IPS-NIHi11 (cell line): ENCODE measurements at regions not wholly inside any gene's neighbourhood (a gene's known extent, or its start where the extent isn't known, plus 50 kb on each side); places are given as distances from the start of the nearest gene placed in this dataset.

ENCODE experiments used
- DNase-seq: peaks from one replicate; pipeline ENCODE4 v3.0.0; 2012; ENCODE audit warnings: mixed read lengths, low spot score

DNA sequence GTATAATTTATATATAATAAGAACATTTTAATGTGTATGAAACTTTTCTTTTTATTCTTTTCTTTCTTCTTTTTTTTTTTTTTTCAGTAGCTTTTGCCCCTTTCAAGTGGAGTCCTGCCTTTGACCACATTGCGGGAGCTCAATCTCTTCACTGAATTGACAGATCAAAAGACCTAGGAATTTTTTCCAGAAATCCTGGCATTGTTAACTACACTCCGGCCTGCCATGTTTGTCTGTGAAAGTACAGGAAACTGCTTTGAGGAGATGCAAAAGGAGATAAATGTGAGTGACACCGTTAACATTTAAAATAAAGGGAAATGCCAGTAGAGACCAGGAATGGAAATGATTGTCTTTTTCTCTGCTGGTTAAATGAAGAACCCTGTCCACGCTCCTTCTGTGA, 159.3 kb upstream of the VCX3A start:
- DNase-seq = no peak

DNA sequence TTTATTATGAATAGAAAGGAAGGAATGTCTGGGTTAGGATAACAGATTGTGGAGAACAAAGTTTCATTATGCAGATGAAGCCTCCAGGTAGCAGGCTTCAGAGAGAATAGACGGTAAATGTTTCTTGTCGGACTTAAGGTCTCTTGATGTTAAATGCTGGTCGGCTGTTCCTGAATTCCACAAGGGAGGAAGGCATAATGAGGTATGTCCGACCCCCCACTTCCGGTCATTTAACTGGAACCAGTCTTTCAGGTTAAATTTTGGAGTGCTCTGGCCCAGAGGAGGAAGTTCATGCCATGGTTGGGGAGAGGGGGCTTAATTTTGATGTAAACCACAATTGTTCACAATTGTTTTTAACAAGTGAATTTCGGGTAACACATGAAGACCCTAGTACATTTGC, 158.1 kb upstream of the VCX3A start:
- no peak for DNase-seq

DNA sequence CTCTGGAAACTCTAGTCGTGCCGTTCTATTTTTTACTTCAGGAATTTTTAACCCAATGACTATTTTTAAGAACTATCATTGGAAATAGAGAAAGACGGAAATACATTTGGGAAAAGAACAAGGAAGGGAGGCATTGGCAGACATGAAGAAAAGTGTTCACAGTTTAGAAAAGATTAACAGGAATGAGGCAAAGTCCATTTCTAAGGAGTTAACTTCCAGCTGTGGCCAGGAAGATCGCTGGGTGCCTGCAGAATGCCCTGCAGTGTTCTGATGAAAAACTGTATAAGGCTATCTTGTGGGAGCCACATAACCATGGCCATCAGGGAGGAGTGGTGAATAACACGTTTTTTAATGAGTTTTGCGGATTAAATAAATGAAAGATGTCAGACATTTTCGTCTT, 150.6 kb upstream of the VCX3A start:
- no peak for DNase-seq

DNA sequence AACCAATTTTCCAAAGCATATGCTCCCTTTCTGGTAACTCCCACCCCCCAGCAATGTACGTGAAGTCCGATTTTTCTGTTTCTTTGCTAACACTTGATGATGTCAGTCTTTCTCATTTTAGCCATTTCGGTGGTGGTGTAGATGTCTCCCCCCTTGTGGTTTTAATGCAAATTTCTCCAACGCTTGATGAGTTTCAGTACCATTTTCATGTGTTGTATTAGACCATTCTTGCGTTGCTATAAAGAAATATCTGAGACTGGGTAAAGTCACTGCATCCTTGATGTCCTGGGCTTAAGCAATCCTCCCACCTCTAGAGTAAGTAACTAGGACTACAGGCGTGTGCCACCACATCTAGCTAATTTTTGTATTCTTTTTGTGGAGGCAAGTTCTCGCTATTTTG, 148.4 kb upstream of the VCX3A start:
- DNase-seq = no peak

DNA sequence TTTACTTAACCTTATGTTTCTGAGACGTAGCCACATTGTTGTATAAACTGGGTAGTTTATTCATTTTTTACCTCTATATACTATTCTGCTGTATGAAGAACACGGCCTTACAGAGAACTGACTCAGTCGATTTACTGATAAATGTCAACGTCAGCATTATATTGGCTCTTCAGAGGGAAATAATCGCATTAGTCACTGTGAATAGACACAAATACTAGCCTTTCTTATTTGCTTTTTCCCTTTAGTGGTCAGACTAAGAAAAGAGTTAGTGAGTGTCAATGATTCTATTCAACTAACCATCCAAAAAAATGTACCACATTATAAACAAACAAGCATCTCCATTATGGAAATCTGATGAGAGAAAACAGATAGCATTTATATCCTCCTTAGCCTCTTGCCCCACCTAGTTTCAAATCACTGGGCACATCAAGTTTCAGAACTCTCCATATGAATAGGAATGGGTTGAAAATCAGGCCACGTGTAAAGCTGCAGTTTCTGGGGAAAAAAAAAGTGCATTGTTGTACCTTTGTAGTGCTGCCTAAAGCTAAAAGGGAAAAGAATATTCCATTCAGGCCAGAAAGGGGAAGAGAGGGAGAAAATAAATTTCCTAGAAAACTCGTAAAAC, 146.7 kb upstream of the VCX3A start:
- DNase-seq = no peak

DNA sequence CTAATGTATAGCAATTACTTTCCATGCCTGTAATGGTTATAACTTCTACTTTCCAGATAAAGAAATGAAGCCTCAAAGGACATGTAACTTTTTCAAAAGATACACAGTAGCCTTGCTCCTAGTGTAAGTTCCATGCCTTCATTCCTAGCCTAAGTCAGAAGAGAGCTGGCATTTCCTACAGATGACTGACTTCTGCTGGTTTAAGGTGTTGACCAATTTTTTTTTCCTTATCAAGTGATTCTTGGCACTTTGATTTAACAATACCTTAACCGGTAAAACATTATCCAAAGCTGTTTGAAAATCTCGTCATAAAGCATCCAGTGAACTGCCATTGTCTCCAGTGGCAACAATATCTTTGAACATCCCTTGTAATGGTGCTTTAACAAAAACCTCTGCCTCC, 145.1 kb upstream of the VCX3A start:
- DNase-seq = no peak

DNA sequence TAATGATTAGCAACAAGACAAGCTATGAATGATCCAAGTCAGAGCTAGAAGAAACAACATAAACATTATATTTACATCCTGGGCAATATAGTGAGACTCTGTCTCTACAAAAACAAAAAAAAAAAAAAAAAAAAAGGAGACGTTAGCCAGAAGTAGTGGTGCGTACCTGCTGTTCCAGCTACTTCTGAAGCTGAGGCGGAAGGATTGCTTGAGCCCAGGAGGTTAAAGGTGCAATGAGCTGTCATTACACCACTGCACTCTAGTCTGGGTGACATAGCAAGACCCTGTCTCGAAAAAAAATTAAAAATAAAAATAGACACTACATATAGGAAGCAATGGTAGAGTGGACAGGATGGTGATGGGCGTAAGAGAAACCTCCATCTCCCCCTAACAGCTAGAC, 144.6 kb upstream of the VCX3A start:
- DNase-seq = no peak

DNA sequence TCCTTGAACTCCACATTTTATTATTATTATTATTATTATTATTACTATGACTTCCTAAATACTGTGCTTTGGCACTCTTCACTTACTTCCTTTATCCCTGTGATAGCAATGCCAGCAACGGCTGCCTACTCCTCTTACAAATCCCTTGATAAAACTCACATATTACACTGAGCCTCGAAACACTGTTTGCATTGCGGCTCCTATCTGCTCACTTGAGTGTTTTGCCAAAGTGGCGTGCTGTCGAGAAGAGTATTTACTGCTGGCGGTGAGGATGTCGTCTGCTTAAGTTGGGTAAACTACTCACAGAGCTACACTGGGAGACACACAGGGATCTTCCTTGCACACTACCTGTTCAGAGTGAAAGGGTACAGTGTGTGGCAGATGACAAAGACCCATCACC, 143.4 kb upstream of the VCX3A start:
- DNase-seq = no peak

DNA sequence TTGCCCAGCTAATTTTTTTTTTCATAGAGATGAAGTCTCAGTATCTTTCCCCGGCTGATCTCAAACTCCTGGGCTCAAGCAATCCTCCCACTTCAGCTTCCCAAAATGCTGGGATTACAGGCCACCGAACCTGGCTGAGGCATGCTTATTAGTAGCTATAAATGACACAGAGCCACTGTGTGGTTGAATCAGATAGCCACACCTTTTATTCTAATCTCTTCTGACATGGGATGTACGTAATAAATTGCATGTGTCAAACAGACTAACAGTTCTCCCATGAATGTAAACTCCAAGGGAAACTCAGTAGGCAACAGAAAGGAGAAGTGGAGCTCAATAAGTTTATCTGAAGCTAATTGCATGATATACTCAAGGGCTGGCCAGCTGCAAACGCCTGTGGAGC, 139.8 kb upstream of the VCX3A start:
- no peak for DNase-seq

DNA sequence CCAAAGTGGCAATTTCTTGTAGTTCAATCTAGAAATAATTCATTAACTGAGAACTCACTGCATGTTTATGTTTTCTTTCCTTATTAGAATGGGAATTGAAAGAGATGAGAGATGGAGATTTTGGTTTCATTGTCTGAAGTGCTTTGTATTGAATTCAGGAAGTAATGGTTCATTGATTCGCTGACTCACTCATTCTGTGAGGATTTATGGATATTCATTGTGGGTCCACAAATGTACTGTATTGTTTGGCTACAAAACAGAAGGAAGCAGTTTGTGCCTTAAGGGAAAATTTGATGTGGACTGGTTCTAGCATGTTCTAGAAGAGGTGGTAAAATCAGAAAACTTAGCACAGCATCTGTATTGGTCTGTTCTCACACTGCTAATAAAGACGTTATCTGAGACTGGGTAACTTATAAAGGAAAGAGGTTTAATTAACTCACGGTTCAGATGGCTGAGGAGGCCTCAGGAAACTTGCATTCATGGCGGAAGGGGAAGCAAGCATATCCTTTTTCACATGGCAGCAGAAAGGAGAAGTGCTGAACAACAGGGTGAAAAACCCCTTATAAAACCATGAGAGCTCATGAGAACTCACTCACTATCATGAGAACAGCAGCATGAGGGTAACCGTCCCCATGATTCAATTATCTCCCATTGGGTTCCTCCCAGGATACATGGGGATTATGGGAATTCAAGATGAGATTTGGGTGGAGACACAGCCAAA, 132.3 kb upstream of the VCX3A start:
- DNase-seq = no peak

DNA sequence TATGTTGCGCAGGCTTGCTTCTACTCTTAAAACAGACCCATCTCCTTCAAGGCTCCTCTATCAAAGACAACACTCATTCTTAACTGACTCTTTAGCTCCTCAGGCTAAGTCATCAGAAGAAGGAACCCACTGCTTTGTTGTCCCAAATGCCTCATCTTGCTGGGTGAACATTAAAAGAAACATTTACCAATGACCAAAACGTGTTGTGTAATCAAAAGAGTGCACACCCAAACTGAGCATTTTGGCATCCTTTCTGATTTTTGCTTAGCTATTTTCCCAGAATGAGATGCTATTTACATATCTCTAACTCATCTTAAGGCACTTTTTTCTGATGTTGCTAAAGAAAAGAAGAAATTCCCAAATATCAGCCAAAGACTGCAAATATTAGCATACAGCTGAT, 131.7 kb upstream of the VCX3A start:
- no peak for DNase-seq

DNA sequence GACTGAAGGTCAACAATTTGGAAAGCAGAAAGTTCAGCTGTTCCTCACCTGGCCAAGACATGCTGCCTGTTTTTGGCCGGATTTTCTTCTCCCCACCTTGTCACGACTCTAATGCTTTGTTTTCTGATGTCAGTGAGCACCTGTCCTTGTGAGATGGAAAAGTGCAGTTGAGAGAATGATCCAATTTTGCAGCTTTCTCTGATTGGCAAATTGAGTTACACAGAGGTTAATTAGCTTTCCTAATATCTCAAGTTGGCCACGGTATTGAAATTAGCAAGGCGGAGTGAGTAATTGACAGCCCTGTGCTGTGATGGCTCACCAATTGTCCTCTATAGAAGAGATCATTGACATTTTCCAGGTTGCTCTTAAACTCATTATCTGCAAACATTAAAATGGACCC, 126.8 kb upstream of the VCX3A start:
- DNase-seq = no peak

DNA sequence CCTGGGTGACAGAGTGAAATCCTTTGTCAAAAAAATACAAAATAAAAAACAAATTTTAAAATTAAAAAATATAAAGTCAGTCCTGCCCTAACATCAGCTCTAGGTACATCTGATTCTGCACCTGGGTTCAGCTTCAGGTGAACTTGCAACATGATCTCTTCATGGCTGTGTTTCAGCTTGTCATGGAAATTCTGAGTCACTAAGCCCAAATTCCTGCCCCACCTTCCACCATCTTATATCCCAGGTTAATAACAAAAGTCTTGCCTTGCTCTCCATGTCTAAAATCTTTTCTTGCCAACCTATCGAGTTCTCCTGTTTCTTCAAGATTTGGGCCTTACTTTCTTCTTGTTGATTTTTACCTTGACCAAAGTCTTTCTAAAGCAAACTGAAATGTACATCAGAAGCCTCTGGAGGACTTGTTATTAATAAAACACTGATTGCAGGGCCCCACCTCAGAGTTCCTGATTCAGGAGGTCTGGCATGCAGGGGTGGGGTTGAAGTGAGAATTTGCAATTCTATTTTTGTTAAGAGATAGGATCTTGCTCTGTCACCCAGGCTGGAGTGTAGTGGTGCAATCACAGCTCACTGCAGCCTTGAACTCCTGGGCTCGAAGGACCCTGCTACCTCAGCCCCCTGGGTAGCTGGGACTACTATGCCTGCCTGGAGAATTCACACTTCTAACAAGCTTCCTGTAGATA, 125.8 kb upstream of the VCX3A start:
- no peak for DNase-seq

DNA sequence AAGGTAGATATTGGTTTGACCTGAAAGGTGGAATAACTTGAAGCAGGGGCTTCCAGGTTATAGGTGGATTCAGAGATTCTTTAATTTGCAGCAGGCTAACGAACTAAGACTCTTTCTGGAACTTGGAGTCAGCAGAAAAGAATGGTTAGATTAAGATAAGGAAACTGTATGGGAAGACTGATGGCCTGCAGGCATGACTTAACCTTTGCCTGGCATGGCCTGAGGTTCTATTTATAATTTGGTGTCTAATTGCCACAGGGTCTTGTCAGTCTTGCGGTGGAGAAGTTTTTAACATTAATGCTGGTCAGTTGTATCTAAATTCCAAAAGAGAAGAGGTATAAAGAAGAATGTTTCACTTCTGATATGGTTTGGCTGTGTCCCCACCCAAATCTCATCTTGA, 110.3 kb upstream of the VCX3A start:
- DNase-seq = no peak

DNA sequence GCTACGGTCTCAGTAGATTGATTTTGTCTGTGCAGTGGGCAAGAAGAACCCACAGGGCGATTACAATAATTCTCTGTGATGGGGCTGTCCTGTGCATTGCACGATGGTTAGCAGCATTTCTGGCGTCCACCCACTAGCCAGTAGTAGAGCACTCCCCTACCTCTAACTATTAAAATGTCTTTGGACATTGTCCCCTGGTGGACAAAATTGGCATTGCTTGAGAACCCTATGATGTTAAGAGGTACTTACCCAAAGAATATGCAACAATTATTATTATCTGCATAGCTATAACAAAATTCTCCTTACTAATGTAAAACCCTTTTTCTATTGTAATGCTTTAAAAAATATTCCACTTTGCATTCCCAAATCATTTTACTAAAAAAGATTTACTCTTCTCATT, 109.5 kb upstream of the VCX3A start:
- DNase-seq = no peak

DNA sequence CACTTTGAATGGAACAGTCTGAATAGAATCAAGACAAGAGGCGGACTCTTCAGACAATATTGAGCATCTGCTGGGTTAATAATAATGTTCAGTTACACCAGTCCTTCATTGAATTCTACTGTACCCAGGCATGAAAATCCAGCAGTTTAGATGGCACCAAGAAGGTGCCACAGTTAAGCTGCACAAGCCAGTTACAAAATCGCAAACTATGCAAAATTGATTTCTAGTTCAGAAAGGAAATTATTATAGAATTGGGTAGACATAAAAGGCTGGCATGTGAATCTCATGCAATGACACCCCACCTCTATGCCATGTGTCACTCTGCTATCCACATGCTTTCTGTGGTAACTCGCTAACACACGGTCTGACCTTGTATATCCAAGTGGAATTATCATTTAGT, 105.8 kb upstream of the VCX3A start:
- no peak for DNase-seq

DNA sequence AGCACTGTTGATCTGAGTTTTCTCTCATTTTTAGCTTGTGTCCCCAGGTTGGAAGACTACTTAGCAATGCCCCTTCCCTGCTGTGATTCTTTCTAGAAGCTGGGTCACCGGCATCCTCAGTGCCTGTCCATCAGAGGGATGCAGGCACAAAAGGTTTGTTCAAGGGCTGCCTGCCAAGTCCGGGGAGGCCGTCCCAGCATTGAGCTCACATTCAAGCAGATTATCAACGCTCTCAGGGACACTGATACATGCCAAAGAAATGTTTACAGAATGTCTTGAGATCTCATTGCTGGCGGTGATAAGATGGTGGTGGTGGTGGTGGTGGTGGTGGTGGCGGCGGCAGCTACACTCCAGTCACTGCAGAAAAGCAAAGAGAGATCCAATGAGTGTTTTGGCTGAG, 79.6 kb upstream of the VCX3A start:
- no peak for DNase-seq

DNA sequence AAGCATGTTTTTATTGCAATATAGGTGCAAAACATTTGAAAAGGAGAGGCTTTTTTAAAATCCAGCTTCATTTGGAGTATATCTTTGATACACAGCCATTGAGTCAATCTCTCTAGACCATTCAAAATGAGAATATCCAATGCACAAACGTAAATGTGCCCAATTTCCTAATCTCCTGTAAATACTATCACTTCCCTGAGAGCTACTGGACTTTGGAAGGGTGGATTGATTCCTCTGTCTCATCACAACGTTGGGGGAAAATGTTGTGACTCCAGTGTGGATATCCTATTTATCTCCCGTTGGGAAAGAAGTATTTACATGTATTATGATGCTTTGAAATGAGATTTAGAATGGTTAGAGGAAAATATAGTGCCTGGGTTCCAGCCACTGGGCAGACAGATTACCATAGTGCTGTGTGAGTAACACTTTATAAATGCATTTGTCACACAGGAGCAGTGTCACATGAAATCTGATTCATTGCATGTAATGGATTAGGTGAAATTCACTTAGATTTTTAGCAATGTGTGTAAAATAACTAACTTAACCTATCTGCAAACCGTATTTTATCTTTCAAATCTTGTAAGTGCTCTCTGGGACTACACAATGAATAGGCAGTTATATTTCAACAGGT, 64.4 kb upstream of the VCX3A start:
- DNase-seq = no peak
